ENCODE measurements at regions not wholly inside any gene's neighbourhood (a gene's known extent, or its start where the extent isn't known, plus 50 kb on each side); places are given as distances from the start of the nearest gene placed in this dataset.

GRCh38 chr12:90274407-90274806, 565.8 kb upstream of the ATP2B1 start:
- Histone ChIP-seq H3K27me3 (ENCODE audit: control insufficient read depth, low read length) (no peaks in the 10 kb centered on the region), H3K27ac (ENCODE audit: low read depth, low read length) (no peak overlapping the region), H3K9me3 (ENCODE audit: control insufficient read depth, insufficient read depth, low read length) (no peaks in the 10 kb centered on the region), H3K4me1 (ENCODE audit: control insufficient read depth, low read length) (no peaks in the 10 kb centered on the region), H4K20me1 (ENCODE audit: control insufficient read depth, insufficient read depth, low read depth, low read length) (no peaks in the 10 kb centered on the region), H3K4me2 (ENCODE audit: low read length) (no peak overlapping the region), H3K9me2 (replicated peaks; ENCODE audit: control insufficient read depth, low read length) (no peaks in the 10 kb centered on the region), H3K4me3 (ENCODE audit: low read length) (no peak overlapping the region), H3K36me3 (ENCODE audit: control insufficient read depth, low read length) (no peaks in the 10 kb centered on the region), H3K79me2 (ENCODE audit: control insufficient read depth, low read length) (no peaks in the 10 kb centered on the region), H3F3A (ENCODE audit: control insufficient read depth, insufficient read depth) (no peaks in the 10 kb centered on the region)
- TF ChIP-seq EZH2phosphoT487 (IDR thresholded peaks at IDR 0.05; ENCODE audit: borderline replicate concordance, low read length) (no peak), CTCF (IDR thresholded peaks at IDR 0.05; ENCODE audit: low read depth, low read length, poor library complexity, severe bottlenecking) (no peak)

- no peaks in the 10 kb centered on the region for H3K9me2 ChIP-seq (replicated peaks; ENCODE audit: control insufficient read depth, low read length)
- H3K36me3 ChIP-seq (ENCODE audit: control insufficient read depth, low read length): no peaks in the 10 kb centered on the region
- no peaks in the 10 kb centered on the region for H3K4me1 ChIP-seq (ENCODE audit: control insufficient read depth, low read length)
- no peaks in the 10 kb centered on the region for H3K9me3 ChIP-seq (ENCODE audit: control insufficient read depth, insufficient read depth, low read length)
- H4K20me1 ChIP-seq (ENCODE audit: control insufficient read depth, insufficient read depth, low read depth, low read length): no peaks in the 10 kb centered on the region
- no peak overlapping the region for H3K4me2 ChIP-seq (ENCODE audit: low read length)
- H3K27me3 ChIP-seq (ENCODE audit: control insufficient read depth, low read length): no peaks in the 10 kb centered on the region
- H3K4me3 ChIP-seq (ENCODE audit: low read length): no peak overlapping the region
- no peaks in the 10 kb centered on the region for H3K79me2 ChIP-seq (ENCODE audit: control insufficient read depth, low read length)
- no peak for TF ChIP-seq EZH2phosphoT487 (IDR thresholded peaks at IDR 0.05; ENCODE audit: borderline replicate concordance, low read length)
- no peak for TF ChIP-seq CTCF (IDR thresholded peaks at IDR 0.05; ENCODE audit: low read depth, low read length, poor library complexity, severe bottlenecking)
- no peaks in the 10 kb centered on the region for H3F3A ChIP-seq (ENCODE audit: control insufficient read depth, insufficient read depth)
- H3K27ac ChIP-seq (ENCODE audit: low read depth, low read length): no peak overlapping the region
Measured at GRCh38 chr12:90268574-90268973, 559.9 kb upstream of the ATP2B1 start.

- no peaks in the 10 kb centered on the region for H3K9me2 ChIP-seq (replicated peaks; ENCODE audit: control insufficient read depth, low read length)
- no peaks in the 10 kb centered on the region for H3K36me3 ChIP-seq (ENCODE audit: control insufficient read depth, low read length)
- H3F3A ChIP-seq (ENCODE audit: control insufficient read depth, insufficient read depth): no peaks in the 10 kb centered on the region
- H4K20me1 ChIP-seq (ENCODE audit: control insufficient read depth, insufficient read depth, low read depth, low read length): no peaks in the 10 kb centered on the region
- H3K4me3 ChIP-seq (ENCODE audit: low read length): no peak overlapping the region
- H3K79me2 ChIP-seq (ENCODE audit: control insufficient read depth, low read length): no peaks in the 10 kb centered on the region
- TF ChIP-seq EZH2phosphoT487 (IDR thresholded peaks at IDR 0.05; ENCODE audit: borderline replicate concordance, low read length) (no peak), CTCF (IDR thresholded peaks at IDR 0.05; ENCODE audit: low read depth, low read length, poor library complexity, severe bottlenecking) (no peak)
- no peaks in the 10 kb centered on the region for H3K4me1 ChIP-seq (ENCODE audit: control insufficient read depth, low read length)
- H3K9me3 ChIP-seq (ENCODE audit: control insufficient read depth, insufficient read depth, low read length): no peaks in the 10 kb centered on the region
- H3K27me3 ChIP-seq (ENCODE audit: control insufficient read depth, low read length): no peaks in the 10 kb centered on the region; the same call in 1 of the 2 replicates
- H3K4me2 ChIP-seq (ENCODE audit: low read length): no peak overlapping the region
- H3K27ac ChIP-seq (ENCODE audit: low read depth, low read length): no peak overlapping the region
Measured at GRCh38 chr12:90262251-90262650, 553.6 kb upstream of the ATP2B1 start.

- H3K9me2 ChIP-seq (replicated peaks; ENCODE audit: control insufficient read depth, low read length): no peaks in the 10 kb centered on the region
- TF ChIP-seq EZH2phosphoT487 (IDR thresholded peaks at IDR 0.05; ENCODE audit: borderline replicate concordance, low read length) (no peak), CTCF (IDR thresholded peaks at IDR 0.05; ENCODE audit: low read depth, low read length, poor library complexity, severe bottlenecking) (no peak)
- H3K27me3 ChIP-seq (ENCODE audit: control insufficient read depth, low read length): no peaks in the 10 kb centered on the region; the same call in 1 of the 2 replicates
- H3F3A ChIP-seq (ENCODE audit: control insufficient read depth, insufficient read depth): no peaks in the 10 kb centered on the region
- H3K4me2 ChIP-seq (ENCODE audit: low read length): no peak overlapping the region
- no peaks in the 10 kb centered on the region for H3K79me2 ChIP-seq (ENCODE audit: control insufficient read depth, low read length)
- no peaks in the 10 kb centered on the region for H3K4me1 ChIP-seq (ENCODE audit: control insufficient read depth, low read length)
- no peak overlapping the region for H3K4me3 ChIP-seq (ENCODE audit: low read length)
- no peaks in the 10 kb centered on the region for H4K20me1 ChIP-seq (ENCODE audit: control insufficient read depth, insufficient read depth, low read depth, low read length)
- H3K36me3 ChIP-seq (ENCODE audit: control insufficient read depth, low read length): no peaks in the 10 kb centered on the region
- no peak overlapping the region for H3K27ac ChIP-seq (ENCODE audit: low read depth, low read length)
- no peaks in the 10 kb centered on the region for H3K9me3 ChIP-seq (ENCODE audit: control insufficient read depth, insufficient read depth, low read length)
Measured at GRCh38 chr12:90261283-90261682, 552.6 kb upstream of the ATP2B1 start.
